Stimulated activated CD8-positive, alpha-beta memory T cell treated with anti-CD3 and anti-CD28 coated beads, Interleukin-4, amount 100 ng/mL, for 48 hours (primary cell): ENCODE measurements at regions not wholly inside any gene's neighbourhood (a gene's known extent, or its start where the extent isn't known, plus 50 kb on each side); places are given as distances from the start of the nearest gene placed in this dataset.

Source experiments
- DNase-seq: peaks from one replicate; pipeline ENCODE4 v3.0.0-alpha.2; 2020

GRCh38 chr3:30269751-30270445 lies 336.5 kb upstream of the TGFBR2 start:
- no peak for DNase-seq

DNA sequence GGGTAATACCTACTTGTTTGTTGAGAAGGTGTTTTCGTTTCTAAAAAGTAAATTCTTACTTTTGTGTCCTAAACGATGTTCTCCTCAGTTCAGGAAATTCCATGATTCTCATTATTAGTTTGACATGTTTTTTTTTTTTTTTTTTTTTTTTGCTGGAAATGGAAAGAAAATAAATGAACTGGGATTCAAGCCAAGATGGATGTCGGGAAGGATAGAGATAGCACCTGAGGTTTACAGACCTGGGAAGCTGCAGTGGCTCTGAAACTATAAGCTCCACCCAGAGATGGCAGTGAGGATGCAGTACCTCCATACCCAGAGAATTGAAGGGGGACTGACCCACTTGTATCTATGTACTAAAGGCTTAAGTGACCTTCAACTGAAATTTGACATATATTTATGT lies 334.6 kb upstream of the TGFBR2 start:
- no peak for DNase-seq

DNA sequence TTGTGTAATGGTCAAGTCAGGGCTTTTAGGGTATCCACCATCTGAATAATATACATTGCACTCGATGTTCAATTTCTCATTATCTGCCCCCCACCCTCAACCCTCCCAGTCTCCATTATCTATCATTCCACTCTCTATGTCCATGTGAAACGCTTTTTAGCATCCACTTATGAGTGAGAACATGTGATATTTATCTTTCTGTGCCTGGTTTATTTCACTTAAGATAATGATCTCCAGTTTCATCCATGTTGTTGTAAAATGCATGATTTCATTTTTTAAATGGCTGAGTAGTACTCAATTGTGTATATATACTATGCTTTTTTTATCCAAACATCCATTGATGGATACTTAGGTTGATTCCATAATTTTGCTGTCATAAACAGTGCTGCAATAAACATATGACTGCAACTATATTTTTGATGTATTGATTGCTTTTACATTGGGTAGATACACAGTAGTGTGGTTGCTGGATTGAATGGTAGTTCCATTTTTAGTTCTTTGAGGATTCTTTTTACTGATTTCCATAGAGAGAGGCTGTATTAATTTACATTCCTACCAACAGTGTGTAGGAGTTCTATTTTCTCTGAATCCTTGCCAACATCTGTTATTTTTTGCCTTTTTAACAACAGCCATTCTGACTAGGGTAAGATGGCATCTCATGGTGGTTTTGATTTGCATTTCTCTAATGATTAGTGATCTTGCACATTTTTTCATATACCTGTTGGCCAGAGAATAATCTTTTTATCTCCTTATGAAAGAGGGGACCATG lies 332.9 kb upstream of the TGFBR2 start:
- DNase-seq: no peak

GRCh38 chr3:30277494-30277893 lies 328.9 kb upstream of the TGFBR2 start:
- no peak for DNase-seq

GRCh38 chr3:30281526-30281925 lies 324.9 kb upstream of the TGFBR2 start:
- DNase-seq: no peak

DNA sequence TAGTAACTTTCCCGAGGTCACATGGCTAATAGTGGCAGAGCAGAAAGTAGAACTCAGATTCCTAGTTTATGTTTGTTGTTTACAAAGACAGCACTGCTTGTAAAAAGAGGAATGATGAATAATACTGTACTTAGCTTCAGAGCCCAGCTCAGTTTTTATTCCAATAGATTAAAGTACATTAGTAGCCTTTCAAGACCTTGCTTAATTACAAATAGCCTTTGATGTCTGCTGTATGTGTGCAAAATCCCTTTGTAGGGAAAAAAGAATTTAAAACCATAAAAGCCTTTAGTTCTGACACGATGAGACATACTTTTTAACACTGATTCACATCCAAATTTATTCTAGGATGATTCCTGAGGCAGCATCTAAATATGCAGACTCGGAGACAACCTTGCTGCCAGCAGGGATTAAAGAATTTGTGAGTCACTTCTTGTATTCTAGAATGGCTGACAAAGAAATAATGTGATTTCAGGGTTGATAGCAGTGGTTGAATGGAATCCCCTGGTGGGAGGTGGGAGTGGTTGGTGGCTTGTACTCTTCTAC lies 324.2 kb upstream of the TGFBR2 start:
- no peak for DNase-seq

GRCh38 chr3:30285188-30286006 lies 321.0 kb upstream of the TGFBR2 start:
- no peak for DNase-seq

DNA sequence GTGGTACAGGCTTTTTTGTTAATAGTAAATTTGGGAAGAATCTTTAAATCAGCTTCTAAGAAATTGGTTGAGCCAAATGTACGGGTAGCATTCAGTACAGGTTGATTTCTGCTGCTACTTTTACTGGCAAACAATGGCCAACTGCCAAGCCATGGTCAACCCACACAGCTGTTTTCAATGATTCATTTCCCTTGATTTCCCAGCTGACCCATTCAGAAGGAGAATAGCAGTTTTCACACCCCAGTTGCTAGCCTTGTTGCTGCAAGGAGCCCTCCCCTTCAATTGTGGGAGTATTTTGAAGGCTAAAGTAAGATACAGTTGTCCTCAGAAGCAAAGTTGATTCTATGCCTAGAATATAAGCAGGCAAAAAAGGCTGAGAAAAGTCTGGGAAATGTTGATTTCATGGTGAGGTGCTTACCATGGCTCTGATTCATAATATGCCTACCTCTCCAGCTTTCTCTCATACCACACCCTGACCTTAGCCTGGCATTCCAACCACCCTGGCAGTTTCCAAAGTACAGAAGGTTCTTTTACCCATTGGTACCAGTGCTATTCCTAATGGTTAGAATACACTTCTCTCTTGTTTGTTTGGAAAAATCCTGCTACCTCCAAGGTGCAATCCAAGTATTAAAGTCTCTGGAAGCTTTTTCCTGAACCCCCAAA lies 320.3 kb upstream of the TGFBR2 start:
- DNase-seq: peak; percentile 35

GRCh38 chr3:30286811-30287210 lies 319.6 kb upstream of the TGFBR2 start:
- no peak for DNase-seq

- no peak for DNase-seq
Observed at GRCh38 chr3:30288830-30289229, 317.6 kb upstream of the TGFBR2 start.

DNA sequence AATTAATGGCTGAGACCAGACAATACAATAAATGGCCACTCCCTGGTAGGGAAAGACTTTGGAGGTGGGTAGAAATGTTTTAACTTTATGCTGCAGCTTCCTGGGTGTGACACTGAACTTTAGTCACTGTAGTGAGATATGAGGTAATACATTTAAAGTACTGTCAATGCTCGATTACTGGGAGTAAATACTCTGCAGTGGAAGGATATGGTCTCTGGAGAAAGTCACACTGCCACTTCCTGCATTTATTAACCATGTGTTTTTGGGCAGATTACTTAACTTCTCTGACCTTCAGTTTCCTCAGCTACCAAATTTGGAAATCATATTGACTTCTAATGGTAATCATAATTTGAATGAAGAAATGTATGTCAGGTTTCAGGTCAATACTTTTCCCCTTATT lies 317.1 kb upstream of the TGFBR2 start:
- no peak for DNase-seq

DNA sequence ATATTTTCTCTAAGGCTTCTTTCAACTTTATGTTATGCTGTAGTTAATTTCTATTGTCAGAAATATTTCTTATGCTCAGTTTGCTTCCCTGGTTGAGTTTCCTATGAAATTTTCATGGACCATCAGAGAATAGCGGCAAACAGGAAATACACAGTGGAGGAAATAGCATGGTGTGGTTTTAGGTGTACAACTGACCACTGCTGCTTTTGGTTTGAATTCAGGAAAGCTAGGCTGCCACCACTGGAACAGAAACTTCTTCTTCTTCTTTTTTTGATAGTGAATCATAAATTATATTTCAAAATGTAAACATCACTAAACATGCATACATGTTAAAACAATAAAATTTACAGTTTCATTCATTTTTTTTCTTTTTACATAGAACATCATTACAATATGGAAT lies 316.6 kb upstream of the TGFBR2 start:
- no peak for DNase-seq

- no peak for DNase-seq
Observed at GRCh38 chr3:30290479-30290878, 315.9 kb upstream of the TGFBR2 start.

- DNase-seq: no peak
Observed at GRCh38 chr3:30292192-30292893, 314.1 kb upstream of the TGFBR2 start.

DNA sequence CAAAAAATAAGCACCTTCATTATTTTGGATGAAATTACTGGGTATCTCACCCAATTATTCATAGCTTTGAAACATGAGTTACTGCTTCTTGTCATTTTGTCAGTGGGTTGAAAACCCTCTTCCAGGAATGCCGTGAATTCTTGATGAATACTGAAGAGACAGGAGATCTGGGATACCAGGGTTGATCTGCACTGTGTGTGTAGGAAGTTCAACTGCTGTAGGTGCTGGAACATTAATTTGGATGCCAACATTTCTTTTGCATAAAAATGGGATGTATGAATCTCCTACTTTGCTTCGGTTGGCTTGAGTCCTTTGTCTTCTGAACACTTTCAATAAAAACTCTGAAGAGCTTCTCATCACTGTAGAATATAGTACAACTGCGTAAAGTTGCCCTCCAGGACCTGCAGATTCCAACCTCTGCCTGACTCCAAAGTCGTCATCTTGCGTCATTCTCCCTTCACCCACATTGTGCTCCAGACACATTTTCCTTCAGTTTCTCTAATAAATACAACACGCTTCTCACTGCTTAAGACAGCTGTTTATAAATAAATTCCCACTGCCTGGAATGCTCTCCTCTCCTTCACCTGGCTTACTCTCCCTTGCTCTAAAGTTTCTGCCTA lies 312.7 kb upstream of the TGFBR2 start:
- no peak for DNase-seq

DNA sequence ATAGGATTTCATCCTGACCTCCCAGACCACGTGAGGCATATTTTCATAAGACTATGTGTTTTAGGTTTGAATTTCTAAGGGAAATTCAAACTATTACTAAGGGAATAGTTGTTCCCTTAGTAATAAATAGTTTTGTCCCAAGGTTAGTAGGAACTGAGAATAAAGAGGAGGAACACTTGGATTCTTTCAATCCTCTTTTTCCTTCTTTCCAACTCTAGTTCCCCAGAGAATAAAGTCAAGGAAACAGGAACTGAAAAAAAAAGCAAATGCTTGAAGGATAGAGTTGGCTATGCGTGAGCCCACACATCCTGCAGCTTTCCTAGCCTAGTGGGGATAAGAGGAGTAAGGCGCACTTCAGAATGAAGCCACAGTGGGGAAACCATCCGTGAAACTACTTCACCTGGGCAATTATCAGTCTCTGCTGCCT lies 312.1 kb upstream of the TGFBR2 start:
- no peak for DNase-seq

GRCh38 chr3:30297112-30297511 lies 309.3 kb upstream of the TGFBR2 start:
- no peak for DNase-seq

DNA sequence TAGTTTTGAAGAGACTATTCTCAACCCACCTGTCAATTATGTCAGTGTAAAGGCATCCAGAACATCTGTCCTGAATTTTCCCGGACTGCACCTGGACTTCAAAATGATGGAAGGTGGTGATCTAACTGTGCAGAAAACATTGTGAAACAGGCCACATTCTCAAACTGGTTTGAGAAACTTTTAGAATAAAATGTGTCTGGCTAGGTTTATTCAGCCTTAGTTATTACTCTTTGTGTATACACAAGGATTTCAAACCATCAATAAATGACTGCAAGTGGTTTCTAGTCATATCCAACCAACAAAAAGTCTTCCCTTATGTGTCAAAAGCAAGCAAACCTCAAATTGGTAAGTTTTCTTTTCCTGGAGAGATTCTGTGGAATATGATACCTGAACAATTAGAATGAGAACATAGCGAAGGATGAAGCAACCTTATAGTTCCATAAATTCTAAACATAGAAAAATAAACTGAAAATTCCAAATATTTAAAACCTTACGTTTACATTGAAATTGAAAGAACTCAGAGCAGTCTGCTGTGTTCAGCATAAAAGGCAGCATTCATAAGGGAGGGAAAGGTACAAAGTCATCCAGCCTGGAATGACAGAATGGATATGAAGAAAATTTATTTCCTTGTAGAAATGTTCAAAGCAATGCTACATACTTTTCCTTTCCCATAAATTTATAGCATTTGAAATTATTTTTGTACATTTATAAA lies 306.6 kb upstream of the TGFBR2 start:
- DNase-seq: no peak

DNA sequence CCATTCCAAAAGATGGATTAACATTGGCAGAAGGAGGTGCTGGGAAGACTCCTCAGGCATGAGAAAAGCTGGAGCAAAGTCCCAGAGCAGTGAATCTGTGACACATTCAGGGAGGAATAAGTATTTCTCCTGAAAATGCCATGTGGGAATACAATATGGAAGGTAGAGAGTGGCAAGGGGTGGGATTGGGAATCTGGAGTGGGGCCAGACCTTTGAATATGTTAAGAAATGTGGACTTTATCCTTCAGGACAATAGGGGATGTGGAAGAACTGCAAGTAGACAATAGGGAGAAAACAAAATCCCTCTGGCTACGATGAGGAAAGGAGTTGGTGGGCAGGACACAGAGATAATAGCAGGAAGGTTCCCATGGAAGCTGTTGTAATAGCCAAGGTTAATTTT lies 305.6 kb upstream of the TGFBR2 start:
- no peak for DNase-seq

DNA sequence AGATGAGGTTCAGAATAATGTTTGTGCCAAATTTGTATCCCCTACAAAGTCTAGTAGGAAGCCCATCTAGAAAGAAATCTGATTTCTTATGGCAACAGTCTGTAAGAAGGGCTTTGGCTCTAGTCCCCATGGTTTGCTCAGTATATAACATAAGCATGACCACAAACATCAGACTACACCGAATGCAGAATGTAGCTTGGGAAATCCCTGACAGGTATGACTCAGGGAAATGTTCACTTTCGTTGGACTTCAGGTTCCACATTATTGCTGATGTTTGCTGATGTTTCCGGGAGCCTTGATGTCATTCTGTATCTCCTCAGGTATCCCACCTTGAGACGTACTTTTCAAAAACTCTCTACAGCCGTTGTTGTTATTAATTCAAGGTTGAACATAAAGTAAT lies 304.4 kb upstream of the TGFBR2 start:
- no peak for DNase-seq

GRCh38 chr3:30303770-30304169 lies 302.6 kb upstream of the TGFBR2 start:
- no peak for DNase-seq
